ENCODE measurements at regions not wholly inside any gene's neighbourhood (a gene's known extent, or its start where the extent isn't known, plus 50 kb on each side); places are given as distances from the start of the nearest gene placed in this dataset.

- no peak for TF ChIP-seq POLR2A (IDR thresholded peaks at IDR 0.05; ENCODE audit: low read depth)
- no peak for TF ChIP-seq CTCF (IDR thresholded peaks at IDR 0.05)
- TF ChIP-seq EP300 (IDR thresholded peaks at IDR 0.05), result no peak
- TF ChIP-seq POLR2AphosphoS5 (IDR thresholded peaks at IDR 0.05), result no peak
Measured at GRCh38 chr14:25626986-25627385, 577.0 kb upstream of the STXBP6 start.

Measured in esophagus muscularis mucosa (tissue), 4 donors.